HG03095 (cell line): ENCODE measurements at regions not wholly inside any gene's neighbourhood (a gene's known extent, or its start where the extent isn't known, plus 50 kb on each side); places are given as distances from the start of the nearest gene placed in this dataset.
"Not testable (repeated sequence)": the region's sequence is repeated elsewhere in the genome, so short reads cannot be mapped to it uniquely, and the experiment has no call there.

Experiments
- ATAC-seq: cut with Tn5 transposase; IDR thresholded peaks from one replicate; pipeline ENCODE4 v1.9.1; 2021; ENCODE audit warnings: moderate library complexity; ENCODE audit not compliant: unreplicated experiment

DNA sequence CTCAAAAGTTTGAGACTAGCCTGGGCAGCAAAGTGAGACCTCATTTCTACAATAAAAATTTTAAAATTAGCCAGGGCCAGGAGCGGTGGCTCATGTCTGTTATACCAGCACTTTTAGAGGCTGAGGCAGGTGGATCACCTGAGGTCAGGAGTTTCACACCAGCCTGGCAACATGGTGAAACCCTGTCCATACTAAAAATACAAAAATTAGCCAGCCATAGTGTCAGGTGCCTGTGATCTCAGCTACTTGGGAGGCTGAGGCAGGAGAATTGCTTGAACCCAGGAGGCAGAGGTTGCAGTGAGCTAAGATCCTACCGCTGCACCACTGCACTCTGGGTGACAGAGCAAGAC lies 85.1 kb upstream of the MAP4 start:
- not testable (repeated sequence) for ATAC-seq

DNA sequence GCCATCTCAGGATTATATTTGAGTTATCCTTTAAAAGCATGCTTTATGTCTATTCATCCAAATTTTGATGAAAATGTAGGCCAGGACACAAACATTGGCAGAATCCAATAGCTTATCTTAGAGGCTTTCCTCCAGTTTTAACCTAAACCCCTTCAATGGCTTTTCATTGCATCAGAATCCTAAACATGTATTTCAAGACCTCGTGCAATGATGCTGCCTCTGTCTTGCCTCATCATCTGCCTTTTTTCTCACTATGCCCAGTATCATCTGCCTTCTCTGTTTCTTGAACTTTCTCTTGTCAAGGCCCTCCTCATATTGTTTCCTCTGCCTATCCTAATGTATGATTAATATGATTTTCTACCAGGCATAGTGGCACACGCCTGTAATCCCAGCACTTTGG lies 76.1 kb upstream of the MAP4 start:
- no peak for ATAC-seq

DNA sequence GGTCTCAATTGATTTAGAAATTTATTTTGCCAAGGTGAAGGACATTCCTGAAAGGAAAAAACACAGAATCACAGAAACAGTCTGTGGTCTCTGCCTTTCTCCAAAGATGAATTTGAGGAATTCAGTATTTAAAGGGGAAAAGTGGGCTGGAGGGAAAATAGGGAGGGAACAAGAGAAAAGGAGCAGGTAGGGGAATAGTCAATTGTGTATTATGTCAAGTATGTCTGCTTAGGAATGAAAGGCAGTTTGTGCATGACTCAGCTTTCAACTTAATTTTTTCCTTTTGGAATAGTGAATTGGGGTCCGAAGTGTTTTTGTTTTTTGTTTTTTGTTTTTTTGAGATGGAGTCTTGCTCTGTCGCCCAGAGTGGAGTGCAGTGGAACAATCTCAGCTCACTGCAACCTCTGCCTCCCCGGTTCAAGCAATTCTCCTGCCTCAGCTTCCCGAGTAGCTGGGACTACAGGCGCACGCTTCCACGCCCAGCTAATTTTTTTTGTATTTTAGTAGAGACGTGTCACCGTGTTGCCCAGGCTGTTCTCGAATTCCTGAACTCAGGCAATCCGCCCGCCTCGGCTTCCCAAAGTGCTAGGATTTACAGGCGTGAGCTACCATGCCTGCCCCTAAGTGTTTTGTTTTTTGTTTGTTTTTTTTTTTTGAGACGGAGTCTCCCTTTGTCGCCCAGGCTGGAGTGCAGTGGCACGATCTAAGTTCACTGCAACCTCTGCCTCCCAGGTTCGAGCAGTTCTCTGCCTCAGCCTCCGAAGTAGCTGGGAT lies 74.1 kb upstream of the MAP4 start:
- ATAC-seq = no peak

DNA sequence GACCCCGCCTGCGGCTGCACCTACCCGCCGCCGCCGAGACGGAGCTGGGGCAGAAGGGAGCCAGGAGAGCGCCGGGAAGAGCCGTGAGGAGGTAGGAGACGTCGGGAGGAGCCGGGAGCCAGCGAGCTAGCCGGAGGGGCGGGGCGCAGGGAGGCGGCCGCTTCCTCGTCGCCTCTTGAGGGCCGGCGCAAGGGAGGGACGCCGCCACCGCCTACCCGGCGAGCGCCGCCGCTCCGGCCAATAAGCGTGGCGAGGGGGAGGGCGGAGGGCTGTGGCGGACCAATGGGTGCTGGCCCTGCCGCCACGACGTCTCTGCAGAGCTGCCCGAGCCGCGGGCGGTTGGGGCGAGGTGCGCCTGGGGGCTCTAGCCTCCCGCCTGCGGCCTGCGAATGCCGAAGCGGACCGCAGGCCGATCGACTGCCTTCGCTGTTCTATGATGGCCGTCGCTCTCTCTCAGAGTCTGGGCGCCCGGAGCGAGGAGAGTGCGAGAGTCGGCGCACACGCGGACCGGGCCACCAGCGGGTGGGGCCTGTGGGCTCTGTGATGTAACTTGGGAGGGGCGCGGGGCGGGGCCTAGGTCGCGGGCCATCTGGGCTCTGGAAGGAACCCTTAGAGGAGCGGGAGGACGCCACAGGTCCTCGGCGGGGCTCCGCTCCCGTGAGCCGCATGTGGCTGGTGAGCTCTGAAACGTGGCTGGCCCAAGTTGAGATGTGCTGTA lies 72.7 kb upstream of the MAP4 start:
- peak; percentile 89 for ATAC-seq

DNA sequence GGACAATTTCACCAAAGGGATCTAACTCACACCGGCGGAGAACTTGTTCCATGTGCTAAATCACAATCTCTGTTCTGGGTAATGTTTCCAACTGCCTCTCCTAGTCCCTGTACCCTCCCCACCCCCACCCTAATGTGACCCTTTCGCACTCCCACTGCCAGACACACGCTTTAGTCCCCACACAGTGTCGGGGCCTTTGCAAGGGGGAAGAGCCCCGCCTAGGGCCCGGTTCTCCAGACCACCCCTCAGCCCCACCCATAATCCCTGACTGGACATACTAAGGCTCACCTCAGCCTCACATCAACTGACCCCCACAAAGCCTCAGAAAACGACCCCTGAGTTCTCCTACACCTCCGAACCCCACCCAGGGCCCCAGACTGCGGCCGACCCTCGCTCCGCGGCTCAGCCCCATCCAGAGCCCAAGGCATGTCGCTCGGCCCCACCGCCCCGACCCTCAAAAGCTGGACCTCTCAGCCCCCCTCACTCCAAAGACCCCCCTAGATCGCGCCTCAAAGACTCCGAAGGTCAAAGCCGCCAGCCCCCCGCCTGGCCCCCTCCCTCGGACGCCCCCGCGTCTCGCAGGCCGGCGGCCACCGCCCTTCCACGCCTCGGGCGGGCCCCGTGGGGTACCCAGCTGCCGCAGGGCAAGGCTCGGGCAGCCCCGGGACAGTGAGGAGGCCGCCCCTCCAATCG lies 72.0 kb upstream of the MAP4 start:
- ATAC-seq = peak; percentile 20

DNA sequence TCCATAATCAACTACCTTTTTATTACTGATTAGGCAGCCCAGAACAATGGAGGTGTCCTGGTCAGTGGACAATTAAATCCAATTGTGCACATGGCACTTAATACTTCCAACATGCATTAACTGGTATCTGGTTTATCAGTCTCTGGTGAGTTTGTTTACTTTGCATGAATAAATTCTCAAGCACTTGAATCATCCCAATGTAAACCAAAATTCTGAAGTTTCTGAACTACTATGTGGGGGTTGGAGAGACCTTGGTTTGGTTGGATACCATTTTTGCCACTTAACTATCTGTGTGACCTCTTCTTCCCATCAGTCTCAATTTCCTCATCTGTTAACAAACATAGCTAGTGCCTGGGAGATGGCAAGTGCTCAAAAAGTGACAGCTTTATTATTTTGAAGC lies 70.5 kb upstream of the MAP4 start:
- no peak for ATAC-seq

DNA sequence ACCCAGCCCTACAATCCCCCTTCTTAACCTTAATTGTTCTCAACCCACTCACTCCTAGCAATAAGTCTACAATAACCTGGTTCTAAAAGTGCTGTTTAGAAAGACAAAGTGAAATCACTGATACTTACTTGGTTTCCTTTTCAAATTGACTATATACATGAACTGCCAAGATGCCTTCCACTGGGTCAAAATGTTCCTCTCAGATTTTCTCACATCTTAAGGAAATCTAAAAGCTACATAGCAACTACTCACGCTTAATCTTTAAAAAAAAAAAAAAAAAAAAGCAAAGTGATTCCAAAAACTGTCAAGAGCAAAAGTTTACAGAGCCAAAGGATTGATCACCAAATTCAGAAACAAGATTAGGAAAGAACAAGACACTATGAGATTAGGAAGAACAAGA lies 68.7 kb upstream of the MAP4 start:
- no peak for ATAC-seq

DNA sequence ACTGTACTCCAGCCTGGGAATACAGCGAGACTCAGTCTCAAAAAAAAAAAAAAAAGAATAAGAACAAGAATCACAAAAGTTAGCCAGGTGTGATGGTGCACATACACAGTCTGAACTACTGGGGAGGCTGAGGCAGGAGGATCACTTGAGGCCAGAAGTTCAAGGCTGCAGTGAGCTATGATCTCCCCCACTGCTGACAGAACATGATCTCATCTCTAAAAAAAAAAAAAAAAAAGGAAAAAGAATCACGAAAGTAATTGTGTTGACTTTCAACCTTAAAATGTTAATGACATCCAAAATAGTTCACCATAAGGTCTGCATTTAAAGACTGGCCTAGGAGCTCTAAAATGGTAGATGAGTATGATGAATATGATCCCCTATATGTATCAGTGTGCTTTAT lies 68.0 kb upstream of the MAP4 start:
- ATAC-seq = no peak

DNA sequence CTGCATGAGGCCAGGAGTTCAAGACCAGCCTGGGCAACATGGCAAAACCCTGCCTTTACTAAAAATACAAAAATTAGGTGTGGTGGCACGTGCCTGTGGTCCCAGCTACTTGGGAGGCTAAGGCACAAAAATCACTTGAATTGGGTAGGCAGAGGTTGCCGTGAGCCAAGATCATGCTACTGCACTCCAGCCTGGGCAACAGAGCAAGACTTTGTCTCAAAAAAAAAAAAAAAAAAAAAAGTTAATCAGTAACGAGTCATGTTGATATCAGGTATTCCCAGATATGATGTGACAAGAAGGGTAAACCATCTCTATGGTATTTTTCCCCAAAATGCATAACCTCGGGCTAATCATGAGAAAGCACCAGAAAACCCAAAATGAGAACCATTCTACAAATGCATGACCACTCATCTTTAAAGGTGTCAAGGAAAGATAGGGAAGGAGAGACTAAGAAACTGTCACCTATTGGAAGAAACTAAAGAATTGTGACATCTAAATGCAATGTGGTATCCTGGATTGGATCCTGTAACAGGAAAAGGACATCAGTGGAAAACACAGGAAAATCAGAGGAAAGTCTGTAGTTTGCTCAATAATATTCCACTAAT lies 66.5 kb upstream of the MAP4 start:
- ATAC-seq = no peak

DNA sequence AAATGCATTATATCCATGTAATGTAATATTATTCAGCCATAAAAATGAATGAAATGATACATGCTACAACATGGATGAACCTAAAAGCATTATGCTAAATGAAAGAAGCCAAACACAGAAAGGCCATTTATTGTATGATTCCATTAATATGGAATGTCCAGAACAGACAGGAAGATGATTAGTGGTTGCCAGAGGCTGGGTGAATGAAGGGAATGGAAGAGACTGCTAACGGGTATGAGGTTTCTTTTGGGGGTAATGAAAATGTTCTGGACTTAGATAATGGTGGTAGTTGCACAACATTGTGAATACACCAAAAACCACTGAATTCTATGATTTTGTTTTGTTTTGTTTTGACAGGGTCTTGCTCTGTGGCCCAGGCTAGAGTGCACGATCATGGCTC lies 61.6 kb upstream of the MAP4 start:
- ATAC-seq = no peak

DNA sequence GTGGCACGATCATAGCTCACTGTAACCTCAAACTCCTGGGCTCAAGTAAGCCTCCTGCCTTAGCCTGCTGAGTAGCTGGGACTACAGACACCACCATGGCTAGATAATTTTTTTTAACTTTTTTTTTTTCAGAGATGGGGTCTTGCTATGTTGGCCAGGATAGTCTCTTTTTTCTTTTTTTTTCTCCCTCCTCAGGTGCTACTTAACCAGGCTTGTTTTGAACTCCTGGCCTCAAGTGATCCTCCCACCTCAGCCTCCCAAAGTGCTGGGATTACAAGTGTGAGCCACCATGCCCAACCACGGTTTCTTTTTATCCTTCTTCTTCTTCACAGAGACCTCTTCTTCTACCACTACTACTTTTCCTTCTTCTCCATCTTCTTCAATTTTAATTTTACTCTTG lies 53.8 kb upstream of the MAP4 start:
- ATAC-seq = no peak

DNA sequence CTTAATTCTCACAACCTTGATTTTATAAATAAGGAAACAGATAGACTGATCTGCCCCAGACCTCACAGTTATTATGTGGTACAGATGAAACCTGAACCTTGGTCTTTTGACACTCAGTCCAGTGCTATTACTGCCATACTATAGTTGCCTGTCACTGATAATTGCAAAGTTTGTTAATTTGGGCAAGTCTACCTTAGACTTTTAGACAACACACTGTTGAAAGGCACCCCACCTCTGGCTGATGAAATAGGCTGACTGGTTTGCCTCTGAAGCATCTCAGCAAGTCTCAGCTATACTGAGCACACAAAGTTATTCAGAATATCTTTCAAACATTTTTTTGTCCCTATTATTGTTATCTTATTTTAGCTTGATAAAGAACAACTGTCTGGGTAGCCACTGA lies 53.1 kb upstream of the MAP4 start:
- no peak for ATAC-seq

DNA sequence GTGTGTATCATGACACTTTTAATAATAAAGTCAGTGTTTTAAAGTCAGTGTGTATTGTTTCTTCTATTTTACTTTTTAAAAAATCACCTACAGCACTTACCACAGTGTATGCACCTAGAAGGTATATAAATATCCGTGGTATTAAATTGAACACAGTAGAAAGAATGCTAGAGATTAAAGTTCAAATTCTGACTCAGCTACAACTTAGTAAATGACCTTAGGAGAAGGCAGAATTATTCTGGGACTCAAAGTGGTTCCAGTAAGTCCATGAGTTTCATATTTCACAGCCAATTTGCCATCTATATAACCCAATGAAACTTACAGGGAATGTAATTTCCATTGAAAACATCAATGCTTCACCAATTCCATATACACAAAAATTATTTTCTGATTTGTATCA lies 52.7 kb upstream of the MAP4 start:
- no peak for ATAC-seq

DNA sequence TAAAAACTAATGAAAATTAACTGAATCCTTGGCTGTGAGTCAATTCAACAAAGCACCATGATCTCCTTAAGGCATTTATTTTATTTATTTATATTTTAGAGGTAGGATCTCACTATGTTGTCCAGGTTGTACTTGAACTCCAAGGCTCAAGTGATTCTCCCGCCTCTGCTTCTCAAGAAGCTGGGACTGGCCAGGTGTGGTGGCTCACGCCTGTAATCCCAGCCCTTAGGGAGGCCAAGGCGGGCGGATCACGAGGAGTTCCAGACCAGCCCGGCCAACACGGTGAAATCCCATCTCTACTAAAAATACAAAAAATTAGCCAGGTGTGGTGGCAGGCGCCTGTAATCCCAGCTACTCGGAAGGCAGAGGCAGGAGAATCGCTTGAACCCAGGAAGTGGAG lies 52.1 kb upstream of the MAP4 start:
- ATAC-seq = not testable (repeated sequence)

DNA sequence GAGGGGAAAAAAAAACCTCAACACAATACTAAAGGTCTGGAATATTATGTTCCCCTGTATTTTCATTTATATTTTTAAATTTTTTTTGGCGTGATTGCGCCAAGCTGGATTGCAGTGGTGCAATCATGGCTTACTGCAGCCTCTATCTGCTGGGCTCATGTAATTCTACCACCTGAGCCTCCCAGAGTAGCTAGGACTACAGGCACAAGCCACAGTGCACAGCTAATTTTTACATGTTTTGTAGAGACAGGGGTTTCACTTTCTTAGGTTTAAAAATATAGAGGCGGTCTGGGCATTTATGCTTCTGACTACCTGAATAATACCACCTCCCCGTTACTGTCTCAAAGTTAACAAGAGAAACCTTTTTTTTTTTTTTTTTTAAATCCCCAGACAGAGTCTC lies 51.1 kb upstream of the MAP4 start:
- ATAC-seq = no peak
